A549 (cell line): ENCODE measurements at regions not wholly inside any gene's neighbourhood (a gene's known extent, or its start where the extent isn't known, plus 50 kb on each side); places are given as distances from the start of the nearest gene placed in this dataset.

Experiments
- CTCF ChIP-seq: fragments of >200 bp; sonication (Bioruptor Twin); formaldehyde crosslinking; IDR thresholded peaks from 3 replicates; pipeline ENCODE4 v1.5.1; 2016
- EHMT2 ChIP-seq: fragments of 200-600 bp; sonication (generic); IDR thresholded peaks from 2 replicates; pipeline ENCODE4 v1.6.1; 2016; ENCODE audit warnings: antibody characterized with exemption, low read depth, mild to moderate bottlenecking, moderate library complexity
- FOXS1 ChIP-seq: fragments of 250-450 bp; sonication (Bioruptor Pico); IDR thresholded peaks from 2 replicates; pipeline ENCODE4 v1.5.0; 2020; ENCODE audit warnings: mild to moderate bottlenecking, moderate library complexity
- POLR2A ChIP-seq: IDR thresholded peaks from 2 replicates; pipeline ENCODE4 v1.6.1; 2012; ENCODE audit warnings: mild to moderate bottlenecking, low read length
- SREBF2 ChIP-seq: fragments of 450-650 bp; IDR thresholded peaks from 2 replicates; pipeline ENCODE4 v1.6.1; 2014; ENCODE audit warnings: mild to moderate bottlenecking, moderate library complexity

DNA sequence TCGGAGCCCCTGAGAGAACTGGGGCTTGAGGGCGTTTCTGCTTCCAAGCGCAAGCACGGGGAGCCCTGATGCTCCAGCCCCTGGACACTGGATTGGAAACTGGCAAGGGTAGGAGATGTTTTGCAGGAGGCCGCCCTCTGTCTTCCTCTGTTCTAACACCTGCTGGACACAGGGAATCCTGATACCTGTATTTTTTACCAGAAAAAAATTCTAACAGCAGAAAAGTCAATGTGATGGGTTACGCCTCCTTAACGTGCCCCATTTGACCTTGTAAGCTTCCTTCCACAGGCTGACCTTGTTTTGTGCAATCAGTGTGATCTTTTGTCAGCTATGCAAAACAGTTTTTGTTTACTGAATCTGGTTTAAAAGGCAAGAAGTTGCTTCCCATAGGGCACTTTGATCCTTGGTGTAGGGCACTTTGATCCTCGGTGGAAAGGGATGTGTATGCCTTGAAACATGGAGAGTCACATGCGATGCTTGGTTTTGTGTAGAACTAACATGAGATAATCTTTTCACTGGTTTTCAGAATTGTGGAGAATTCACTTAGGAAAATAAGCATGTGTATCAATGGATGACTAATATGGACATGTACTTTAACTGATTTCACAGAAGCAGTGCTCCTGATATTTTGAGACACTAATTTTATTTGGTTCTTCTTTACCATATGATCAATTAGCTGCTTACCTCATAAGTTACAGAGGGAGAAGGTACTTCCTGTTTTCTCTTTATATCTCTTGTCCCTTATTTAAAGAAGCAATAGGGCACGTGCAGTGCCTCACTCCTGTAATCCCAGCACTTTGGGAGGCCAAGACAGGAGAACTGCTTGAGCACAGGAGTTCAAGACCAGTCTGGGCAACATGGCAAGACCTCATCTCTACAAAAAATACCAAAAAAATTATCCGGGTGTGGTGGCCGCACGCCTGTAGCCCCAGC is 59.9 kb upstream of the MAP3K4 start:
- TF ChIP-seq CTCF = no peak
- no peak for TF ChIP-seq FOXS1 (CRISPR knock-in tag)
- TF ChIP-seq EHMT2 = no peak
- no peak for TF ChIP-seq POLR2A
- TF ChIP-seq SREBF2 = no peak
